Astrocyte of the hippocampus (primary cell): ENCODE measurements at regions not wholly inside any gene's neighbourhood (a gene's known extent, or its start where the extent isn't known, plus 50 kb on each side); places are given as distances from the start of the nearest gene placed in this dataset.
A peak's percentile ranks its signal among the peaks of the same experiment; 100 is the strongest.

Experiments
- DNase-seq: peaks from one replicate; pipeline ENCODE4 v3.0.0; 2011; ENCODE audit warnings: low read depth, low spot score

- DNase-seq = peak; percentile 42
Measured at GRCh38 chr9:78599926-78600325, 303.0 kb downstream of the PSAT1 start.

DNA sequence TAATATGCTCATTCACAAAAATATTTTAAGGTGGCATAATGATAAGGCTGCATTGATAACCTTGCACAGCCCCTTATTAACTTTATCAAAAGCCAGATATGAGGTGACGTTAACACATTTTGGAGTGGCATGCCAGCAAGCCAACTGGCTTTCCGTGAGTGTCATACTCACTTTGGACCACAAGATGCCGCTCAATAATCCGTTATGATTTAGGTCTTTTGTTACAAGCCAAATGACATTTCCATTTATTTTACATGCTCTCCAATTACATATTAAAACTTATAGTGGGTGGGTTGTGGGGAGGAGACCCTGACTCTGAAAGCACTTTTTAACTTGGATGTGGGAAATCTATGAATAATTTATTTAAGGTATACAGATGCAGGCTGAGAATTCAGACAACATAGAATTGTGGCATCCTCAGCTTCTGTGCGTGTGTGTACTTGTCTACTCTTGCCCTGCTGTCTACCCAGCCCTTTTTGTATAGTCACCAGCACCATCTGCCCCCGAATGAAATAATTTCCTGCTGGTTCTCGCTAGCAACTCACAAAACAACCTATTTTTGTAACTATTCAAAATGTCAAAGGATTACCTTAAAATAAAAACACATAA, 305.1 kb downstream of the PSAT1 start:
- peak; percentile 78 for DNase-seq

DNA sequence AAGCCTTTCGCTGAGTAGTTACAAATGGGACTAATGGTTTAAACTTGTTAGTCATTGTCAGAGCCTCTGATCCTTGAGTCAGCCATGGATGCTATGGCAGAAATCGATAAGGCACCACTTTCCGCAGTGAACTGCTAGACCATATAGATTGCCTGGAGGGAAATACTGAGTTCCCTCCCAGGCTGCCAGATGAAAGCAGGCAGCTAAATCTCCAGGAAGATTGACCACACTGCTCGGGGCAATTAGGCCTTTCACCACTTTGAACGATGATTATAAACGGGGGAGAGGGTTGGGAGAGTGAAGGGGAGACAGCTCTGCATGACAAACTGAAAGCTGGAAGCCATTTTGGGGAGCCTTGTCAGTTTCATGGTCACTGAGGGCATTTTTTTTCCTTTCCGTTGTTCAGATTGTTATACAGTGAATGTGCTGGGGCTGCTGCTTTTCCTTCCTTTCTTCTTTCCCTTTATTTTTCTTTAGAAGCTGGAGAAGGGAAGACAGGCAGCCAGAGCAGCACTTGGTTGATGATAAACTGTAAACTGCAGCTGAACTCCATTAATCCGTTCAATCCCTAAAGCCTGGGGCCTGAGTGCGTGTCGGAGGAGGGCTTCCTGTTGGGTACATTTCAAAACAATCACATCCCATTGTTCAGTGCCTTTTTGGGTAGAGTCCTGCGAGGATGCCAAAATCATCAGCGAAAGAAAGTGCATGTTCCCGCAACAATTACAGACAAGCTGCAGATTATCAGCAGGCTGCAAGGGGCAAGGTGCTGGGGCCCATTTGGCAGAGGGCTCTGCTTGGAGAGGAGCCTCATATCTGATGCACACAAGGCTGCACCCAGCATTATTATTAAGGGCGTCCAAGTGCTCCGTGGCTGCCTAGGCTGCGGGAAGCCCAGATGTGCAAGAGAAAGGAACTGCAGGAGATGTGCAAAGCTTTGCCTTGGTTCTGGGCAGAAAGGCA, 308.4 kb downstream of the PSAT1 start:
- DNase-seq = peak; percentile 28

DNA sequence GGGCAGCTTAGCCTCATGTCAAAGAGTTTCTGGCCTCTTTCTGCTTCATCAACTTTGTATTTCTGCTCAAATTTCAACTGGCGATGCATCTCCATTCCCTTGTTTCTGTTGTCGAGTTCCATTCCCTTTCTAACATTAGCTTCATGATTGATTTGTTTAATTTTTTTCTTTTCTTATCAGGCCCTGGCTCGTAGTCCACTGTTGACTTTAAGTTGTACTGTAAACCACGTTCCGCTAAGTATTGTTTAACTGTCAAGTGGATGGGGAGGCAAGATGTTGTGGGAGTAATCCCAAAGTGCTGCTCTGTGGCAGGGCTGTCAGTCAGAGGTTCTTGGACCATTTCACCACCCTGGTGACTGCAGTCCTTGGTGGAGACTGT, 309.1 kb downstream of the PSAT1 start:
- DNase-seq = peak; percentile 59

- no peak for DNase-seq
Measured at GRCh38 chr9:78607853-78608252, 310.9 kb downstream of the PSAT1 start.

GRCh38 chr9:78609450-78609849, 312.5 kb downstream of the PSAT1 start:
- no peak for DNase-seq

DNA sequence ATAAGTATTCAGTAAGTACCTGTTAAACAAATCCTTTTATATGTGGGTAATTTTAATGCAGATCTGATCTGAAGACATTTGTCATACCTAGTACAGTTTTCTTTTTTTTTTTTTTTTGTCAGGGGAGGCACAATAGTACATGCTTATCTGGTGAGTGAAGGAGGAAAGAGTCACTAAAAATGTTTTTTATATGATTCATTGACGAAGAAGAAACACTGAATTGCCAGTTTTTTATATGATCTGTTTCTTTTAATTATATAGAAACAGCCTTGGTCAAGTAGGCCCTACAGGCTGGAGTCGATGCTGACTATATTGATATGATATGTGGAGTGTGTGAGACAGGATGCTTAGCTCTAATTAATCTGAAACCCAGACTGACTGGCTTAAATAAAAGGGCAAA, 315.2 kb downstream of the PSAT1 start:
- DNase-seq = no peak

GRCh38 chr9:78613006-78613405, 316.1 kb downstream of the PSAT1 start:
- DNase-seq = no peak

DNA sequence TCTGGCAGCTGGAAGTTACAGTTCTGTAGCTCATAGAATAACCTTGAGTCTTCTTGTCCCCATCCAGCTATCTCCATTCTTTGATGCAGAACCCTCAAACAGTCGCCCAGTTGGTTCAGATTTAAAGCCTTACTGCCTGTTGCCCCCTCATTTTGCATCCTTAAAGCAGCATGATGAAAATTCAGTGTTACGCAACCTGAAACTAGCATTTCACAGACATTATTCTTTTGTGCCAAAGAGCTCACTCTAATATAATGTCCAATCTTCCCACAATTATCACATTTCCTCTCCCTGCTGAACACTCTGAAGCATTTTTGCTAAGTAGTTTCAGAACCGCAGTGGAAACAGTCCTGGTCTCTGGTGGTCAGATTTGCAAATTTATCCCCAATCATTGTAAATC, 318.0 kb downstream of the PSAT1 start:
- no peak for DNase-seq

GRCh38 chr9:78615372-78615771, 318.4 kb downstream of the PSAT1 start:
- DNase-seq = no peak

DNA sequence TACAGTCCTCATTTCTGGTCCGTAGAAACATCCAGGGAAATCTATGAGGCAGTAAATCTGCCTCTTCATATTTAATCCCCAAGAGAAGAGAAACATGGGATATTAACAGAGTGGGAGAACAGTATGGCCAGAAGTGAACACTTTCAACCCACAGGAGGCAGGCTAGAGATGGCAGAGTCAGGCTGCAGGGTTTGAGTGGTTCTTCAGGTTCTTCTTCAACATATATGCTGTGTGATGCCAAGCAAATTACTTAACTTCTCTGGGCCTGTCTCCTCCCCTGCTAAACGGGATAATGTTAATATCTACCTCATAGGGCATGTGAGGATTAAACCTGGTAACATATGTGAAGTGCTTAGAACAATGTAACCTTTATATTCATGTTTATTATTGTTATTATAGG, 321.8 kb downstream of the PSAT1 start:
- no peak for DNase-seq

DNA sequence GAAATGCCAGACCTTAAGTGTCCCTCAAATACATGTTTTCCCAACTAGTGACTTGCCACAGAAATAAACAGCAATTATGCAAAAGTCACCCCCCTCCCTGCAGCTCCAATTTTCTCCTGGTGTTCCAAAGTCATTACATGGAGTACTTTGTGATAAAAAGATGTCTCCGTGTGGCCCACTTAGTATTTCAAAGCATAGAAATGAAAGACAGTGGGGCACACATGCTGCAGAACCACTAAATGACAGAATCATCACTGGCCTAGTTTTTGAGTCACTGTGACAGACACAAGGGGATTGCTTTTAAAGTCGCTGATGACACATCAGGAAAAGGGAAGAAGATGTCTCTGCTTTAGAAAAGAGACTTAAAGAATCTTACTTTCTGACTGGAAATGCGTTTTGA, 323.4 kb downstream of the PSAT1 start:
- no peak for DNase-seq

- peak; percentile 78 for DNase-seq
Measured at GRCh38 chr9:78620764-78621163, 323.8 kb downstream of the PSAT1 start.

GRCh38 chr9:78622126-78622525, 325.2 kb downstream of the PSAT1 start:
- peak; percentile 49 for DNase-seq

DNA sequence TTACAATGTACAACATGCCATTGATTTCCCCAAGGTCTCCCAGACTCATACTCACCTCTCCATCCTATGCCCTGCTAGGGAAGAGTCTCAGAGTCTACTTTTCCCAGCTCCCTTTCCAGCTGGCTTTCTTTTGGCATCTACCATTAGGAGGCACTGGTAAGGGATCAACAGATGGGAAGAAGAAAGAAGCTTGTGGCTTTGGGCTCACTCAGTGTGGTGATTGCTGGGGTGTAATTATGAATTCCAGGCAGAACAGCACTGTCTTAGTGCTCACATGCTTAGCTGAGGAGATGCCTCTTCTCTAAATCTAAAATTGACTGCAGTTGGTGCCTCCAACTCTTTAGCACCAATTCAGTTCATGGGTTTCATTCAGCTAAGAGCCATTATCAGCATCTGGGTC, 330.0 kb downstream of the PSAT1 start:
- no peak for DNase-seq

GRCh38 chr9:78630966-78631365, 334.0 kb downstream of the PSAT1 start:
- no peak for DNase-seq

GRCh38 chr9:78640728-78641127, 343.8 kb downstream of the PSAT1 start:
- DNase-seq = no peak

- no peak for DNase-seq
Measured at GRCh38 chr9:78644359-78644758, 347.4 kb downstream of the PSAT1 start.

DNA sequence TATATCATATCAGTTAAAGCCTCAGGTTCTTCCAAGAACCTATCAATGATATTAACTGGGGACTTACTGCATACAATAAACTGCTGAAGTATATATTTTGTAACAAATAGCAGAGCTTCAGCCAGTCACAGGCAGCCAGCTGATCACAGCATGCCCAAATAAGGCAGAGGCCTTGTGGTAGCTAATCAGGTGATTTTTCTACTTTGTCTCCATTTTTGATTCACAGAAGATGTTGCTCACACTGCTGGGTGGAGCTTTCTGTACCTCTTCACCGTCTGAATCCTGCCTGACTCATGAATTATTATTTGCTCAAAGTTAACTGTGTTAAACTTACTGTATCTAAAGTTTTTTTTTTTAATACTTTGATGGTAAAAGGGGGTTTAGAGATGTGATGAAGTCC, 357.4 kb downstream of the PSAT1 start:
- DNase-seq = no peak

DNA sequence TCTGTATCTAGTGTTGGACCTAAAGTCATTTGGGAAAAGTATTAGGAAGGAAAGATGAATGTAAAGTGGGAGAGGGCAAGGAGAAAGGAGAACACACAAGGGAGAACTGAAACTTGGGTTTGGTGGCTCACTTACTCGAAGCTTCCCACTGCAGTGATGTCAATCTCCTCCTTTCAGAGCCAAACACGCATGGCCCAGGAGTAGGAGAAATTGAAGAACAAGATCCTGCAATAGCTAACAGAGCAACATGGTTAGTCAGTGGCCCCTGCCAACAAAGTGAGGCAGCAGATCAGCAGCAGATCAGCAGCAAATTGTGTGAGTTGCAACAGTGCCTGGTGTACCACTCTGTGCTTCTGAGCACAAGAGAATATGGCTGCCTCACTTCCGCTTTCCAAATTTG, 366.4 kb downstream of the PSAT1 start:
- DNase-seq = no peak

- no peak for DNase-seq
Measured at GRCh38 chr9:78664370-78664769, 367.4 kb downstream of the PSAT1 start.

DNA sequence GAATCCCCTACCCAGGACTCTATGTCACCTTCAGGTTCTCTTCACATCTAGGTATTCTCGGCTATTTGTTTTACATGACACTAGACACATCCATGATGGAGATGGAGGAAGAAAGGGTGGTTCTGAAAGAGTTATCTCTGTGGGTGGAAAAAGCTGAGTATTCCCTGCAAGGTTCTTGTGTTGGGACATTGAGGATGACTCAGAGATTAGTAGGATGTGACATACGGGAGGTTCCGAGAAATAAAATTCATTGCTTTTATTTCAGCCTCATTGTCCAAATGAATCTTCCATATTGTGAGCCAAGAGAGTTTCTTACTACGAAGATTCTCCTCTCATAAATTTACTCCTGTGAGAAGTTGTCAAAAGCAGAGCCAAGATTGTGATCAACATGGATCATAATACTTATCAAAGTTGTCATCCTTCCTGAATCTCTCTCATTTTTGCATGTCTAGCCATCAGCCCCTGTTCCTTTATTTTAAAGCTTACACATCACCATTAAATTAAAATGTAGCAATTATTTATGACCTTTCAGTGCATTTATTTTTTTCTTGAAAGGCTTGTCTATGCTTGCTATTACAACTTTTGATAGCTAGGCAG, 370.0 kb downstream of the PSAT1 start:
- DNase-seq = no peak
